HCT116 (cell line): ENCODE measurements at regions not wholly inside any gene's neighbourhood (a gene's known extent, or its start where the extent isn't known, plus 50 kb on each side); places are given as distances from the start of the nearest gene placed in this dataset.

Source experiments
- CBX3 ChIP-seq: IDR thresholded peaks from 2 replicates; pipeline ENCODE4 v1.6.1; 2012; ENCODE audit warnings: low read depth
- CTCF ChIP-seq, 3 experiments: fragments of 200-600 bp in 1 of 3; sonication (generic) in 1 of 3; IDR thresholded peaks in 2 of 3; conservative IDR thresholded peaks in 1 of 3; 2 replicates each; pipeline ENCODE4 v1.5.1; 2012 to 2017; ENCODE audit warnings: low read depth in 2 of 3, low read length in 2 of 3, antibody characterized with exemption in 1 of 3, borderline replicate concordance in 1 of 3, control low read depth in 1 of 3, mild to moderate bottlenecking in 1 of 3, mixed read lengths in 1 of 3, mixed run types in 1 of 3, moderate library complexity in 1 of 3; ENCODE audit not compliant: insufficient read depth in 1 of 3
- EGR1 ChIP-seq: IDR thresholded peaks from 2 replicates; pipeline ENCODE4 v1.6.1; 2012; ENCODE audit warnings: low read depth
- EZH2 ChIP-seq: fragments of 200-600 bp; sonication (generic); IDR thresholded peaks from 2 replicates; pipeline ENCODE4 v1.6.1; 2017; ENCODE audit warnings: antibody characterized with exemption, mixed run types
- EZH2phosphoT487 ChIP-seq: fragments of 200-600 bp; IDR thresholded peaks from 2 replicates; pipeline ENCODE4 v1.6.1; 2018; ENCODE audit warnings: antibody characterized with exemption, borderline replicate concordance
- POLR2A ChIP-seq: IDR thresholded peaks from 2 replicates; pipeline ENCODE4 v1.7.0; 2011; ENCODE audit warnings: borderline replicate concordance; ENCODE audit not compliant: insufficient read depth, insufficient read length; ENCODE audit errors: extremely low read depth
- POLR2AphosphoS5 ChIP-seq: IDR thresholded peaks from 2 replicates; pipeline ENCODE4 v1.6.1; 2011; ENCODE audit warnings: mild to moderate bottlenecking, low read depth, low read length, moderate library complexity
- RAD21 ChIP-seq: IDR thresholded peaks from 2 replicates; pipeline ENCODE4 v1.6.1; 2012; ENCODE audit warnings: low read depth, mild to moderate bottlenecking
- SP1 ChIP-seq: IDR thresholded peaks from 2 replicates; pipeline ENCODE4 v1.6.1; 2012; ENCODE audit warnings: low read depth
- YY1 ChIP-seq: IDR thresholded peaks from 2 replicates; pipeline ENCODE4 v1.6.1; 2011; ENCODE audit warnings: low read length, low read depth, moderate library complexity, mild to moderate bottlenecking; ENCODE audit not compliant: insufficient replicate concordance; ENCODE audit errors: extremely low read depth
- ZBTB33 ChIP-seq: IDR thresholded peaks from 2 replicates; pipeline ENCODE4 v1.6.1; 2011; ENCODE audit warnings: mild to moderate bottlenecking, low read length, moderate library complexity; ENCODE audit not compliant: insufficient replicate concordance; ENCODE audit errors: extremely low read depth
- ZFX ChIP-seq: fragments of 450-650 bp; IDR thresholded peaks from 2 replicates; pipeline ENCODE4 v1.6.1; 2017
- TF ChIP-seq, protein P1 (sequence below): IDR thresholded peaks from 2 replicates; pipeline ENCODE4 v1.6.1; 2012
- TF ChIP-seq, protein P2 (sequence below): IDR thresholded peaks from 2 replicates; pipeline ENCODE4 v1.6.1; 2012; ENCODE audit warnings: low read depth

DNA sequence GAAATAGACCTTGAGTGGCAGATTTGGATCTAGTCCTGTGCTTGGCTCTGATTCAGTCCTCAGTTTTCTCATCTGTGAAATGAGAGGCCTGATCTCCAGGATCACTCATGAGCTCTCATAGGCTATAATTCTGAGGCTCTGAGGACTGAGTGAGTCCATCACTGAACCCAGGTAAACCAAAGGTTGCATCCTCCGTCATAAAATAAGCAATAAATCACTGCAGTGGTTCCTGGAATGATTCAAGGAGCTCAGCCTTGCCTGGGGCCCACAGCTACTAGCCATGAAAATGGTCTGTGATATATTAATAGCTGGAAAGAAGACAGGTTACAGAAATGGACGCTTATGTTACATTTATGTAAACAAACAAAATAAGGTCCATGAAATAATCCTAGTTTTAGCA is 124.8 kb downstream of the MAP3K7 start:
- TF ChIP-seq POLR2AphosphoS5, result no peak
- TF ChIP-seq, protein P1, sequence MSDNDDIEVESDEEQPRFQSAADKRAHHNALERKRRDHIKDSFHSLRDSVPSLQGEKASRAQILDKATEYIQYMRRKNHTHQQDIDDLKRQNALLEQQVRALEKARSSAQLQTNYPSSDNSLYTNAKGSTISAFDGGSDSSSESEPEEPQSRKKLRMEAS, result no peak
- TF ChIP-seq POLR2A, result no peak
- TF ChIP-seq CTCF (IDR thresholded peaks at IDR 0.05 in 2 of 3, conservative IDR thresholded peaks at IDR 0.05 in 1 of 3; ENCODE audit: borderline replicate concordance in 1 of 3, insufficient read depth in 1 of 3, low read depth in 2 of 3, low read length in 2 of 3), result no peak
- no peak for TF ChIP-seq ZFX
- TF ChIP-seq CBX3, result no peak
- no peak for TF ChIP-seq EGR1
- no peak for TF ChIP-seq EZH2
- TF ChIP-seq EZH2phosphoT487, result no peak
- TF ChIP-seq SP1, result no peak
- no peak for TF ChIP-seq RAD21
- TF ChIP-seq ZBTB33, result no peak
- TF ChIP-seq, protein P2, sequence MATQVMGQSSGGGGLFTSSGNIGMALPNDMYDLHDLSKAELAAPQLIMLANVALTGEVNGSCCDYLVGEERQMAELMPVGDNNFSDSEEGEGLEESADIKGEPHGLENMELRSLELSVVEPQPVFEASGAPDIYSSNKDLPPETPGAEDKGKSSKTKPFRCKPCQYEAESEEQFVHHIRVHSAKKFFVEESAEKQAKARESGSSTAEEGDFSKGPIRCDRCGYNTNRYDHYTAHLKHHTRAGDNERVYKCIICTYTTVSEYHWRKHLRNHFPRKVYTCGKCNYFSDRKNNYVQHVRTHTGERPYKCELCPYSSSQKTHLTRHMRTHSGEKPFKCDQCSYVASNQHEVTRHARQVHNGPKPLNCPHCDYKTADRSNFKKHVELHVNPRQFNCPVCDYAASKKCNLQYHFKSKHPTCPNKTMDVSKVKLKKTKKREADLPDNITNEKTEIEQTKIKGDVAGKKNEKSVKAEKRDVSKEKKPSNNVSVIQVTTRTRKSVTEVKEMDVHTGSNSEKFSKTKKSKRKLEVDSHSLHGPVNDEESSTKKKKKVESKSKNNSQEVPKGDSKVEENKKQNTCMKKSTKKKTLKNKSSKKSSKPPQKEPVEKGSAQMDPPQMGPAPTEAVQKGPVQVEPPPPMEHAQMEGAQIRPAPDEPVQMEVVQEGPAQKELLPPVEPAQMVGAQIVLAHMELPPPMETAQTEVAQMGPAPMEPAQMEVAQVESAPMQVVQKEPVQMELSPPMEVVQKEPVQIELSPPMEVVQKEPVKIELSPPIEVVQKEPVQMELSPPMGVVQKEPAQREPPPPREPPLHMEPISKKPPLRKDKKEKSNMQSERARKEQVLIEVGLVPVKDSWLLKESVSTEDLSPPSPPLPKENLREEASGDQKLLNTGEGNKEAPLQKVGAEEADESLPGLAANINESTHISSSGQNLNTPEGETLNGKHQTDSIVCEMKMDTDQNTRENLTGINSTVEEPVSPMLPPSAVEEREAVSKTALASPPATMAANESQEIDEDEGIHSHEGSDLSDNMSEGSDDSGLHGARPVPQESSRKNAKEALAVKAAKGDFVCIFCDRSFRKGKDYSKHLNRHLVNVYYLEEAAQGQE, result no peak
- TF ChIP-seq YY1, result no peak
